ENCODE measurements at regions not wholly inside any gene's neighbourhood (a gene's known extent, or its start where the extent isn't known, plus 50 kb on each side); places are given as distances from the start of the nearest gene placed in this dataset.

DNA sequence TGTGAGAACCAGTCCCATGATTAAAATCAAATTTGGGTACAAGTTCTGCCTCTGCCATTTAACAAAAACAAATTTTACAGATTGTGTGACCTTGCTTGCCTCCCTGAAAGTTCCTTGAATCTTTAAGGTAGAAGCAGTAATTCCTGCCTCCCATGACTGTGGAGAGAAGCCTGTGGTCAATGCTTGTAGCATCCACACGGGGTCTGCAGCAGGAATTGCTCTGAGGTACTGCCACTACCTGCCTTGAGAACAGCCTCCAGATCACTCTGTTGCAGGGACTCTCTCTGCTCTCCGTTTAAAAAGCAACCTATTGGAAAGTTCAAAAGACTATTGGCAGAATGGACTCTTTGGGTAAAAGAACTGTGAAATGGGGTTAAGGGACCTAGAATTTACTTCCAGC, 75.9 kb downstream of the SST start:
- ATAC-seq (replicated peaks in 1 of 4) (no peak), DNase-seq (no peak)
- ChIA-PET POLR2A (no interaction called here), CTCF (no interaction called here)
- no peak overlapping the region for H3K27ac Mint-ChIP-seq
- H3K9me3 Mint-ChIP-seq, result no peaks in the 10 kb centered on the region
- Histone ChIP-seq H3K27me3 (replicated peaks in 1 of 2; ENCODE audit: control insufficient read depth in 2 of 2, extremely low read depth in 1 of 2, insufficient read depth in 2 of 2, low read length in 1 of 2) (peaks cover 2 to 5% of the 10 kb centered on the region in 2 experiments), H3K36me3 (ENCODE audit: control insufficient read depth in 2 of 2, extremely low read depth in 1 of 2, insufficient read depth in 1 of 2, low read length in 1 of 2) (no peaks in the 10 kb centered on the region), H3K4me1 (ENCODE audit: control insufficient read depth in 1 of 2, extremely low read depth in 1 of 2, insufficient read depth in 2 of 2, low read length in 2 of 2) (no peaks in the 10 kb centered on the region), H3K4me3 (ENCODE audit: control insufficient read depth in 1 of 2, extremely low read depth in 1 of 2, low read length in 1 of 2) (no peak overlapping the region), H3K27ac (ENCODE audit: low read length) (no peak overlapping the region), H3K9me3 (no peaks in the 10 kb centered on the region)
- 0% methylated on average over 1 of the region's 2 CpGs for WGBS (ENCODE audit: insufficient coverage)
- peaks cover 42 to 50% of the 10 kb centered on the region in 2 donors for H3K27me3 Mint-ChIP-seq
- H3K4me3 Mint-ChIP-seq, result no peak overlapping the region
- H3K36me3 Mint-ChIP-seq, result no peaks in the 10 kb centered on the region
- H3K4me1 Mint-ChIP-seq, result no peaks in the 10 kb centered on the region

DNA sequence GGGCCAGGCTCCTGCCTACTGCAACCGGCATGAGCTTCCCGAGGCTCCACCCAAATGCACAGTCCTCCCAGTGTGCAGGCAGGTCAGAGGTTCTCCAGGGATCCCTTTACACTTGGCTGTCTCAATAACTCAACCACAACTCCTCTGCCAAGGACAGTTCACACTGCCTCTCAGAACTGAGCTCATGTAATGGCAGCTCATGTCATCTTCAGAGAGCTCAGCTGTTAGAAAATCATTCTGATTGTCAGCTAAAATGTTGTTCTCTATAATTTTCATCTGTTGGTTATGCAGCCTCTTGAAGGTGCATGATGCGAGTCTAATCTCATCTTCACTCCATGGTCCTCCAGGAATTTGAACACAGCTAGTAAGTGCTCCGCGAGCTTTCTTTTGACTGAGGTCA, 76.7 kb downstream of the SST start:
- Mint-ChIP-seq H3K27ac (no peak overlapping the region), H3K36me3 (no peaks in the 10 kb centered on the region), H3K4me3 (no peak overlapping the region), H3K4me1 (no peaks in the 10 kb centered on the region), H3K9me3 (no peaks in the 10 kb centered on the region), H3K27me3 (peaks cover 44 to 50% of the 10 kb centered on the region in 2 donors)
- Histone ChIP-seq H3K27me3 (replicated peaks in 1 of 2; ENCODE audit: control insufficient read depth in 2 of 2, extremely low read depth in 1 of 2, insufficient read depth in 2 of 2, low read length in 1 of 2) (peaks cover 2 to 5% of the 10 kb centered on the region in 2 experiments), H3K9me3 (no peaks in the 10 kb centered on the region), H3K4me1 (ENCODE audit: control insufficient read depth in 1 of 2, extremely low read depth in 1 of 2, insufficient read depth in 2 of 2, low read length in 2 of 2) (no peaks in the 10 kb centered on the region), H3K36me3 (ENCODE audit: control insufficient read depth in 2 of 2, extremely low read depth in 1 of 2, insufficient read depth in 1 of 2, low read length in 1 of 2) (no peaks in the 10 kb centered on the region), H3K4me3 (ENCODE audit: control insufficient read depth in 1 of 2, extremely low read depth in 1 of 2, low read length in 1 of 2) (no peak overlapping the region), H3K27ac (ENCODE audit: low read length) (no peak overlapping the region)
- 93% methylated on average over 5 of the region's 5 CpGs for WGBS (ENCODE audit: insufficient coverage)
- no peak for DNase-seq
- ChIA-PET CTCF (no interaction called here), POLR2A (no interaction called here)
- ATAC-seq (replicated peaks in 1 of 4), result no peak

DNA sequence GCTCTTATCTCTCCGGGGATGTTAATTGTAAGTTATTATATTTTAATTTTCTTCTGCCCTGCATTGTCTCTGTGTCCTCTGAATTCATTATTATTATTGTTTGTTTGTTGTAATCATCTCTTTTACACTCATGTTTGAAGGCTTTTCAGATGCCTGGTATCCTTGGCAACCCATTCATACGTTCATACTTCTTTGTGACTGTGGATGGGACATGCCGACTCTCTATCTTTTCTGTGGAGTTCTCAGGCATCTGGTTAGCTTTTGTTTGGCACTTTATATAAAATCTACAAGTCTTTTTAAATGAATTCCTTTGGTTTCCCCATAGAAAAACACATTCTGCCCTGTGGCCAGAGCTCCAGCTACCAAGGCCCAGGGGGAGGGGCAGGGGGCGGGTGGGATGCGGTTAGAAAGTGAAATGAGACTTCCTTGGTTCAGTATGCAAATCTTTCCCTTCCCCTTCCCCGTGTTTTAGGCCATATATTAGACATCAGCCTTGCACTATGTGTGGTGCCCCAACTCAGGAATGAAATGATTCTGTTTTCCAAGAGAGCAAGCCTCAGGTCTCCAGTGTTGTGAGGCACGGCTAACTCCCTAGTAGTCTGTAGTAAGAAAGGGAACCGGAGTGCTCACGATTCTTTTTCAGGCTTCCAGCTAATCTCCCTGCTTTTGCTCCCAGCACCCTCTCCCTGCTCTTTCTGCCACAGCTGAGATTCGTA, 79.2 kb downstream of the SST start:
- no peak overlapping the region for H3K4me3 ChIP-seq (ENCODE audit: control insufficient read depth in 1 of 2, extremely low read depth in 1 of 2, low read length in 1 of 2)
- ATAC-seq (replicated peaks in 1 of 4) (no peak), DNase-seq (no peak)
- Mint-ChIP-seq H3K27ac (no peak overlapping the region), H3K9me3 (no peaks in the 10 kb centered on the region), H3K4me1 (no peaks in the 10 kb centered on the region), H3K4me3 (no peak overlapping the region), H3K36me3 (no peaks in the 10 kb centered on the region), H3K27me3 (peaks cover 47 to 51% of the 10 kb centered on the region in 2 donors)
- no peaks in the 10 kb centered on the region for H3K9me3 ChIP-seq
- no peaks in the 10 kb centered on the region for H3K36me3 ChIP-seq (ENCODE audit: control insufficient read depth in 2 of 2, extremely low read depth in 1 of 2, insufficient read depth in 1 of 2, low read length in 1 of 2)
- H3K27ac ChIP-seq (ENCODE audit: low read length), result no peak overlapping the region
- ChIA-PET POLR2A (interaction anchor here in 1 of 2 donors (0.6 kb wide), 1 partner anchor 670 kb away, joined by 4 read pairs; no protein-coding TSS in a partner anchor), CTCF (interaction anchor here in 1 of 2 donors (0.7 kb wide), 1 partner anchor 8 kb away, joined by 3 read pairs; no protein-coding TSS in a partner anchor)
- H3K4me1 ChIP-seq (ENCODE audit: control insufficient read depth in 1 of 2, extremely low read depth in 1 of 2, insufficient read depth in 2 of 2, low read length in 2 of 2), result no peaks in the 10 kb centered on the region
- WGBS (ENCODE audit: insufficient coverage), result 40% methylated on average over 1 of the region's 10 CpGs
- H3K27me3 ChIP-seq (replicated peaks in 1 of 2; ENCODE audit: control insufficient read depth in 2 of 2, extremely low read depth in 1 of 2, insufficient read depth in 2 of 2, low read length in 1 of 2), result peaks cover 2 to 5% of the 10 kb centered on the region in 2 experiments

DNA sequence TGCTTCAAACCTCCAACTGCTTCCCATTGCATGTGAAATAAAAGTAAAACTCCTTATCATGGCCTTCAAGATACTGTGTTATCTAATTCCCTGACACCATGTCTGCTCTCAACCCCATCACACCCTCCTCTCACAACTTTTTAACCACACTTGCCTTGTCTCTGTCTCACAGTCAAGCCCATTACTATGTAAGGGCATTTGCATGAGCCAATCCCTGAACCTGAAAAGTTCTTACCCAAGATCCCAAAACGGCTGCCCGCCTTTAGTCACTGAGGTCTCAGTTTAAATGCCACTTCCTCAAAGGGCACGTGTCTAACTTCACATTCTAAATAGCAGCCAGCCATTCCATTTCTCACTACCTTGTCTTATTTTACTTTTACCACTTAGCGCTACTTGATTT, 83.1 kb downstream of the SST start:
- CTCF ChIA-PET, result no interaction called here
- Mint-ChIP-seq H3K36me3 (no peaks in the 10 kb centered on the region), H3K9me3 (peaks cover 0 to 5% (median 0%) of the 10 kb centered on the region in 3 donors), H3K4me1 (no peaks in the 10 kb centered on the region), H3K27ac (no peak overlapping the region), H3K4me3 (no peak overlapping the region), H3K27me3 (peaks cover 34 to 41% of the 10 kb centered on the region in 2 donors)
- Histone ChIP-seq H3K27ac (ENCODE audit: low read length) (no peak overlapping the region), H3K27me3 (replicated peaks in 1 of 2; ENCODE audit: control insufficient read depth in 2 of 2, extremely low read depth in 1 of 2, insufficient read depth in 2 of 2, low read length in 1 of 2) (peaks cover 0 to 2% of the 10 kb centered on the region in 2 experiments), H3K36me3 (ENCODE audit: control insufficient read depth in 2 of 2, extremely low read depth in 1 of 2, insufficient read depth in 1 of 2, low read length in 1 of 2) (no peaks in the 10 kb centered on the region), H3K4me1 (ENCODE audit: control insufficient read depth in 1 of 2, extremely low read depth in 1 of 2, insufficient read depth in 2 of 2, low read length in 2 of 2) (no peaks in the 10 kb centered on the region), H3K9me3 (no peaks in the 10 kb centered on the region), H3K4me3 (ENCODE audit: control insufficient read depth in 1 of 2, extremely low read depth in 1 of 2, low read length in 1 of 2) (no peak overlapping the region)
- POLR2A ChIA-PET, result no interaction called here
- 52% methylated on average over 3 of the region's 4 CpGs for WGBS (ENCODE audit: insufficient coverage)
- no peak for DNase-seq
- no peak for ATAC-seq (replicated peaks in 1 of 4)

DNA sequence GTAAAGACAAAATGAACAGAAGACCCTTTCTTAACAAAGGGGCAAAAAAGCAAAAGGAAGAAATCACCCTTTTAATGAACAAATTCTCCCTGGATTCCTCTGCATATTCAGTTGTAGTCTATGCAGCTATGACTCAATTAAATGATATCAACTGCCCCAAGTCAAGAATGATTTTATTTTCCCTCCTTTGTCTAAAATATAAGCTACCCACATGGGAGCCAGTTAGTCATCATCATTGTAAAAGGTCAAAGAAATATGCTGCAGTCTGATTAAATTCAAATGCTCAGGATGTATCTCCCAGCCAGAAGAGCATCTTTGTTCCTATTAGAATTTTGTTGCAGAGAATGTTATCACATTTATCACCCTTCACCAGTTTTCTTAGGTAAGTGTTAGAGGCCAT, 84.0 kb downstream of the SST start:
- H3K27me3 Mint-ChIP-seq, result peaks cover 32 to 40% of the 10 kb centered on the region in 2 donors
- no peak overlapping the region for H3K27ac Mint-ChIP-seq
- H3K9me3 ChIP-seq, result no peaks in the 10 kb centered on the region
- DNase-seq (no peak), ATAC-seq (replicated peaks in 1 of 4) (no peak)
- H3K36me3 Mint-ChIP-seq, result no peaks in the 10 kb centered on the region
- H3K4me1 Mint-ChIP-seq, result no peaks in the 10 kb centered on the region
- no peaks in the 10 kb centered on the region for H3K27me3 ChIP-seq (replicated peaks in 1 of 2; ENCODE audit: control insufficient read depth in 2 of 2, extremely low read depth in 1 of 2, insufficient read depth in 2 of 2, low read length in 1 of 2)
- no peak overlapping the region for H3K4me3 ChIP-seq (ENCODE audit: control insufficient read depth in 1 of 2, extremely low read depth in 1 of 2, low read length in 1 of 2)
- H3K4me1 ChIP-seq (ENCODE audit: control insufficient read depth in 1 of 2, extremely low read depth in 1 of 2, insufficient read depth in 2 of 2, low read length in 2 of 2), result no peaks in the 10 kb centered on the region
- peaks cover 0 to 5% (median 4%) of the 10 kb centered on the region in 3 donors for H3K9me3 Mint-ChIP-seq
- no peak overlapping the region for H3K4me3 Mint-ChIP-seq
- no peak overlapping the region for H3K27ac ChIP-seq (ENCODE audit: low read length)
- ChIA-PET CTCF (no interaction called here), POLR2A (no interaction called here)
- no peaks in the 10 kb centered on the region for H3K36me3 ChIP-seq (ENCODE audit: control insufficient read depth in 2 of 2, extremely low read depth in 1 of 2, insufficient read depth in 1 of 2, low read length in 1 of 2)

DNA sequence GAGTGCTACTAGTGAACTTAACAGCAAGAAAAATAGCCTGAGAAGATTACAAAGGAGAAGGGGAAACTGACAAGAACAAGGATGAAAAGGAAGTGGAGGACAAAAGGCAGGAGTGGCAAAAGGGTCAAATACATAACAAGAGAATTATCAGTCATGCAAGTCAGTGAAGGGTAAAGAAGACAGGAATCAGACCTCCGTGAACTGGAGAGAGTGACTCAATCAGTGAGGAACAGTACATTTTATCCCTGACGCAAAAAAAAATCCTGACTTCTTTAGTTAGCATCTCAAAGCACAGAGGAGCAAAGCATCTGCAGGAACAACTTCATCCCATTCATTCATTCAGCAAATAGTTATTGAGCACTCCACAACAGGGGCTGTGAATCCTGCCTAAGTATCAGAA, 97.8 kb downstream of the SST start:
- Histone ChIP-seq H3K27ac (ENCODE audit: low read length) (no peak overlapping the region), H3K4me3 (ENCODE audit: control insufficient read depth in 1 of 2, extremely low read depth in 1 of 2, low read length in 1 of 2) (no peak overlapping the region), H3K4me1 (ENCODE audit: control insufficient read depth in 1 of 2, extremely low read depth in 1 of 2, insufficient read depth in 2 of 2, low read length in 2 of 2) (no peaks in the 10 kb centered on the region), H3K9me3 (no peaks in the 10 kb centered on the region), H3K27me3 (replicated peaks in 1 of 2; ENCODE audit: control insufficient read depth in 2 of 2, extremely low read depth in 1 of 2, insufficient read depth in 2 of 2, low read length in 1 of 2) (peaks cover 0 to 7% of the 10 kb centered on the region in 2 experiments), H3K36me3 (ENCODE audit: control insufficient read depth in 2 of 2, extremely low read depth in 1 of 2, insufficient read depth in 1 of 2, low read length in 1 of 2) (no peaks in the 10 kb centered on the region)
- CTCF ChIA-PET, result no interaction called here
- DNase-seq (no peak), ATAC-seq (replicated peaks in 1 of 4) (no peak)
- no peaks in the 10 kb centered on the region for H3K9me3 Mint-ChIP-seq
- POLR2A ChIA-PET, result no interaction called here
- 80% methylated on average over 2 of the region's 2 CpGs for WGBS (ENCODE audit: insufficient coverage)
- H3K36me3 Mint-ChIP-seq, result no peaks in the 10 kb centered on the region
- H3K4me3 Mint-ChIP-seq, result no peak overlapping the region
- H3K27ac Mint-ChIP-seq, result no peak overlapping the region
- no peaks in the 10 kb centered on the region for H3K4me1 Mint-ChIP-seq
- H3K27me3 Mint-ChIP-seq, result peaks cover 15 to 37% of the 10 kb centered on the region in 2 donors

DNA sequence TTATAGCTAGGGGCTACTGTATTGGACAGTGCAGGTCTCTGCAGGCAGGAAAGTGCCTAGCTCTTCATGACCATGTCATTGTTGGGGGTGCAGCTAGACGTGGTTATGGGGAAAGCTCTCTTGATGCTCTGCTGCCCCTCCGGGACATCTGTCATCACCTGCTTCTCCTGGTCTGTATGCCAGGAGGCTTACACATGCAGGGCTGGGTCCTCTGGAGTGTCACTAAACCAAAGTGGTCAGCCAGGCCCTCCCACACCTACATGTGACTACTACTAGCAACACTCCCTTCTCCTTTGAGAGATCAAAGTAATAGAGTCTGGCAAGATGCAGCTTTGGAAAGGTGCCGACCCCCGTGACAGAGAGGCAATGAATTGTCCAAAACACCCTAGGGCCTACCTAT, 98.5 kb downstream of the SST start:
- ChIA-PET CTCF (no interaction called here), POLR2A (no interaction called here)
- no peak overlapping the region for H3K4me3 Mint-ChIP-seq

More for the DNA sequence above, 98.5 kb downstream of the SST start:
- no peak overlapping the region for H3K27ac ChIP-seq (ENCODE audit: low read length)
- WGBS (ENCODE audit: insufficient coverage), result 75% methylated on average over 4 of the region's 4 CpGs
- Mint-ChIP-seq H3K9me3 (no peaks in the 10 kb centered on the region), H3K27me3 (peaks cover 15 to 33% of the 10 kb centered on the region in 2 donors), H3K27ac (no peak overlapping the region), H3K4me1 (no peaks in the 10 kb centered on the region), H3K36me3 (no peaks in the 10 kb centered on the region)
- peaks cover 0 to 11% of the 10 kb centered on the region in 2 experiments for H3K27me3 ChIP-seq (replicated peaks in 1 of 2; ENCODE audit: control insufficient read depth in 2 of 2, extremely low read depth in 1 of 2, insufficient read depth in 2 of 2, low read length in 1 of 2)
- H3K36me3 ChIP-seq (ENCODE audit: control insufficient read depth in 2 of 2, extremely low read depth in 1 of 2, insufficient read depth in 1 of 2, low read length in 1 of 2), result no peaks in the 10 kb centered on the region
- DNase-seq (no peak), ATAC-seq (replicated peaks in 1 of 4) (no peak)
- H3K4me3 ChIP-seq (ENCODE audit: control insufficient read depth in 1 of 2, extremely low read depth in 1 of 2, low read length in 1 of 2), result no peak overlapping the region
- H3K4me1 ChIP-seq (ENCODE audit: control insufficient read depth in 1 of 2, extremely low read depth in 1 of 2, insufficient read depth in 2 of 2, low read length in 2 of 2), result no peaks in the 10 kb centered on the region
- H3K9me3 ChIP-seq, result no peaks in the 10 kb centered on the region

All from T-cell (primary cell).